PC-3 (cell line): ENCODE measurements at regions not wholly inside any gene's neighbourhood (a gene's known extent, or its start where the extent isn't known, plus 50 kb on each side); places are given as distances from the start of the nearest gene placed in this dataset.
"Not testable (repeated sequence)": the region's sequence is repeated elsewhere in the genome, so short reads cannot be mapped to it uniquely, and the experiment has no call there.

Source experiments
- ATAC-seq: fragments of 200-7000 bp; cut with Tn5 transposase; 2 replicates; pipeline ENCODE4 v1.9.1; 2020; ENCODE audit warnings: mild to moderate bottlenecking, moderate library complexity
- BruUV-seq: library from RNA; stranded (reverse); fragments of 400-500 nt; replicated peaks from 2 replicates; lab custom pipeline; 2021; lab: Mats Ljungman, UMichigan
- CTCF ChIA-PET: fragments of 300-600 bp; sonication (Branson Sonifier 250); formaldehyde crosslinking; loops from one replicate; lab custom pipeline; 2022; ENCODE audit warnings: antibody characterized with exemption; lab: Charles Lee
- POLR2A ChIA-PET: fragments of 300-600 bp; sonication (Branson Sonifier 250); formaldehyde crosslinking; loops from one replicate; lab custom pipeline; 2022; ENCODE audit warnings: antibody characterized with exemption; ENCODE audit not compliant: unreplicated experiment; lab: Charles Lee
- DNase-seq: peaks from one replicate; pipeline ENCODE4 v3.0.0-alpha.2; 2015
- H2AFZ ChIP-seq: fragments of 300-600 bp; sonication (generic); 2 replicates; pipeline ENCODE4 v1.6.0; 2016; ENCODE audit warnings: antibody characterized with exemption, low read length
- H3F3A ChIP-seq: fragments of 300-600 bp; sonication (generic); one replicate; pipeline ENCODE4 v1.6.0; 2017; ENCODE audit warnings: antibody characterized with exemption, low read length, control low read depth, mild to moderate bottlenecking; ENCODE audit not compliant: unreplicated experiment
- H3K27ac ChIP-seq: fragments of 300-600 bp; sonication (generic); 2 replicates; pipeline ENCODE4 v1.5.1; 2016; ENCODE audit warnings: mild to moderate bottlenecking, low read length
- H3K27me3 ChIP-seq: fragments of 300-600 bp; sonication (generic); 2 replicates; pipeline ENCODE4 v1.6.1; 2016; ENCODE audit warnings: low read length, mixed read lengths
- H3K36me3 ChIP-seq: fragments of 300-600 bp; sonication (generic); 2 replicates; pipeline ENCODE4 v1.6.1; 2016; ENCODE audit warnings: low read depth, mixed run types, low read length, mixed read lengths
- H3K4me1 ChIP-seq: fragments of 300-600 bp; sonication (generic); 2 replicates; pipeline ENCODE4 v1.5.1; 2016; ENCODE audit warnings: low read length; ENCODE audit not compliant: insufficient read depth
- H3K4me2 ChIP-seq: fragments of 300-600 bp; sonication (generic); 2 replicates; pipeline ENCODE4 v1.6.0; 2016; ENCODE audit warnings: low read length
- H3K4me3 ChIP-seq: fragments of 300-600 bp; sonication (generic); 2 replicates; pipeline ENCODE4 v1.5.1; 2016; ENCODE audit warnings: mild to moderate bottlenecking, low read length, mixed read lengths
- H3K79me2 ChIP-seq: fragments of 300-600 bp; sonication (generic); 2 replicates; pipeline ENCODE4 v1.6.1; 2017; ENCODE audit warnings: low read length, mixed read lengths
- H3K9ac ChIP-seq: fragments of 300-600 bp; sonication (generic); 2 replicates; pipeline ENCODE4 v1.6.0; 2016; ENCODE audit warnings: mild to moderate bottlenecking, low read length
- H3K9me2 ChIP-seq: fragments of 300-600 bp; sonication (generic); replicated peaks from 2 replicates; pipeline ENCODE4 v1.6.1; 2016; ENCODE audit warnings: mixed run types, low read length, mixed read lengths
- H3K9me3 ChIP-seq: fragments of 300-600 bp; sonication (generic); 2 replicates; pipeline ENCODE4 v1.6.1; 2016; ENCODE audit warnings: low read length, mixed read lengths
- H4K20me1 ChIP-seq: fragments of 300-600 bp; sonication (generic); 2 replicates; pipeline ENCODE4 v1.6.1; 2016; ENCODE audit warnings: low read length, mixed read lengths
- EZH2 ChIP-seq: fragments of 300-600 bp; sonication (generic); IDR thresholded peaks from one replicate; pipeline ENCODE4 v1.6.1; 2017; ENCODE audit warnings: antibody characterized with exemption, mild to moderate bottlenecking, low read length; ENCODE audit not compliant: unreplicated experiment
- EZH2phosphoT487 ChIP-seq: fragments of 300-600 bp; sonication (generic); IDR thresholded peaks from 2 replicates; pipeline ENCODE4 v1.6.1; 2018; ENCODE audit warnings: mild to moderate bottlenecking, antibody characterized with exemption, low read length, borderline replicate concordance
- intact Hi-C: fragments of 100-400 bp; cut with micrococcal nuclease; formaldehyde crosslinking; loops from 2 replicates; pipeline ENCODE4 v1.9.0; 2023
- TF ChIP-seq, protein P1 (sequence below): fragments of 300-600 bp; sonication (generic); conservative IDR thresholded peaks from 2 replicates; pipeline ENCODE4 v1.5.1; 2017; ENCODE audit warnings: antibody characterized with exemption, low read depth, mild to moderate bottlenecking, low read length

DNA sequence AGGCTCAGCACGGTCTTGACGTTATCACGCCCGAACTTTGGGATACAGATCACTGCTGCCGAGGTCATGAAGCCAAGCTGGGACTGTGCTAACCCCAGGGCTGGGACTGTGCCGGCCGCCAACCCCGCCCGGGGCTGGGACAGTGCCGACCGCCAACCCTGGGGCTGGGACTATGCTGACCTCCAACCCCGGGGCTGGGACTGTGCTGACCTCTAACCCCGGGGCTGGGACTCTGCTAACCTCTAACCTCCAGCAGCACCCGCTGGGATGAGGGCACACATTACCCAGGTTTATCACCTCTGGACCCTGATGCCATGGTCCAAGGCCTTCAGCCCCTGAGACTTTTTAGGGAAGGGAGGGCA is 129.7 kb downstream of the IGLL1 start:
- ChIA-PET POLR2A (no interaction called here), CTCF (no interaction called here)
- intact Hi-C loops, result no loop called here
- no peak overlapping the region for H3K27ac ChIP-seq
- H3K27me3 ChIP-seq, result no peaks in the 10 kb centered on the region
- H3K79me2 ChIP-seq, result no peaks in the 10 kb centered on the region
- H3K4me2 ChIP-seq, result no peak overlapping the region
- H3K36me3 ChIP-seq, result no peaks in the 10 kb centered on the region
- H3F3A ChIP-seq, result no peaks in the 10 kb centered on the region
- H3K9ac ChIP-seq, result no peak overlapping the region
- TF ChIP-seq EZH2, result no peak
- TF ChIP-seq, protein P1, sequence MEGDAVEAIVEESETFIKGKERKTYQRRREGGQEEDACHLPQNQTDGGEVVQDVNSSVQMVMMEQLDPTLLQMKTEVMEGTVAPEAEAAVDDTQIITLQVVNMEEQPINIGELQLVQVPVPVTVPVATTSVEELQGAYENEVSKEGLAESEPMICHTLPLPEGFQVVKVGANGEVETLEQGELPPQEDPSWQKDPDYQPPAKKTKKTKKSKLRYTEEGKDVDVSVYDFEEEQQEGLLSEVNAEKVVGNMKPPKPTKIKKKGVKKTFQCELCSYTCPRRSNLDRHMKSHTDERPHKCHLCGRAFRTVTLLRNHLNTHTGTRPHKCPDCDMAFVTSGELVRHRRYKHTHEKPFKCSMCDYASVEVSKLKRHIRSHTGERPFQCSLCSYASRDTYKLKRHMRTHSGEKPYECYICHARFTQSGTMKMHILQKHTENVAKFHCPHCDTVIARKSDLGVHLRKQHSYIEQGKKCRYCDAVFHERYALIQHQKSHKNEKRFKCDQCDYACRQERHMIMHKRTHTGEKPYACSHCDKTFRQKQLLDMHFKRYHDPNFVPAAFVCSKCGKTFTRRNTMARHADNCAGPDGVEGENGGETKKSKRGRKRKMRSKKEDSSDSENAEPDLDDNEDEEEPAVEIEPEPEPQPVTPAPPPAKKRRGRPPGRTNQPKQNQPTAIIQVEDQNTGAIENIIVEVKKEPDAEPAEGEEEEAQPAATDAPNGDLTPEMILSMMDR, result no peak
- TF ChIP-seq EZH2phosphoT487, result no peak
- no peaks in the 10 kb centered on the region for H3K4me1 ChIP-seq
- ATAC-seq (no peak), DNase-seq (no peak)
- H4K20me1 ChIP-seq, result no peaks in the 10 kb centered on the region
- H2AFZ ChIP-seq, result no peak overlapping the region
- no peak overlapping the region for H3K4me3 ChIP-seq
- BruUV-seq, result no TSS peak
- no peaks in the 10 kb centered on the region for H3K9me2 ChIP-seq
- no peaks in the 10 kb centered on the region for H3K9me3 ChIP-seq

DNA sequence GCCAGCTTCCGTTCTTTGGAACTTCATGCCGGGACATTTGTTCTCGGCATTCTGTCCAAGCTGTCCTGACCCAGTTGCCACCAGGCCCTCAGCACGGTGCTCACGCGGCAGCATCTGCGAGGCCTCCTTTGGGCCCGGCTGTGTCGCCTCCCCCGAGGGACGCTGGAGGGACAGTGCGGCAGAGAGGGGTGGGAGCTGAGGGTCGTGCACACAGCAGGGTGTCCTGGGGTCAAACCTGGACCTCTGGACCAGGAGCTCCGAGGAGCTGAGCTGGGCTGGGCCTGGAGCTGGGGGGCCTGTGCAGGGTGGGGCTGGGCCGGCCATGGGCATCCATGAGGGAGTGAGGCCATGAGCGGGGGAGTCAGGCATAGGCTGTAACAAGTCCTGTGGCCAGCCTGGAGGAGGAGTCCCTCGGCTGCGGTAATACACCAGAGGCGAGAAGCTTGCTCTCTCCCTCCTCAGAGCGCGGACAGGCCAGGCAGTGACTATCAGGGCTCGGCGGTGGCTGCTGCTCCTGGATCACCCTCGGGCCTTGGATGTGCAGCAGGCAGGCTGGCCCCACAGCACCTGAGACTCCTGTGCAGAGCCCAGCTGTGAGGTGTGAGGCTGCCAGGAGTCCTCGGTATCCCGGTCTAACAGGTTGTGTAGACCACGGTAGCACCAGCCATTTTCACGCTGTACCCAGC is 130.2 kb downstream of the IGLL1 start:
- H4K20me1 ChIP-seq, H3K79me2 ChIP-seq, CTCF ChIA-PET, H3K27ac ChIP-seq, intact Hi-C loops, H3K4me2 ChIP-seq, H3K36me3 ChIP-seq, POLR2A ChIA-PET, H3K9me2 ChIP-seq, H3F3A ChIP-seq, H3K4me1 ChIP-seq, DNase-seq, H3K4me3 ChIP-seq, H3K9ac ChIP-seq, H3K9me3 ChIP-seq, H2AFZ ChIP-seq, BruUV-seq, ATAC-seq, H3K27me3 ChIP-seq: not testable (repeated sequence)

DNA sequence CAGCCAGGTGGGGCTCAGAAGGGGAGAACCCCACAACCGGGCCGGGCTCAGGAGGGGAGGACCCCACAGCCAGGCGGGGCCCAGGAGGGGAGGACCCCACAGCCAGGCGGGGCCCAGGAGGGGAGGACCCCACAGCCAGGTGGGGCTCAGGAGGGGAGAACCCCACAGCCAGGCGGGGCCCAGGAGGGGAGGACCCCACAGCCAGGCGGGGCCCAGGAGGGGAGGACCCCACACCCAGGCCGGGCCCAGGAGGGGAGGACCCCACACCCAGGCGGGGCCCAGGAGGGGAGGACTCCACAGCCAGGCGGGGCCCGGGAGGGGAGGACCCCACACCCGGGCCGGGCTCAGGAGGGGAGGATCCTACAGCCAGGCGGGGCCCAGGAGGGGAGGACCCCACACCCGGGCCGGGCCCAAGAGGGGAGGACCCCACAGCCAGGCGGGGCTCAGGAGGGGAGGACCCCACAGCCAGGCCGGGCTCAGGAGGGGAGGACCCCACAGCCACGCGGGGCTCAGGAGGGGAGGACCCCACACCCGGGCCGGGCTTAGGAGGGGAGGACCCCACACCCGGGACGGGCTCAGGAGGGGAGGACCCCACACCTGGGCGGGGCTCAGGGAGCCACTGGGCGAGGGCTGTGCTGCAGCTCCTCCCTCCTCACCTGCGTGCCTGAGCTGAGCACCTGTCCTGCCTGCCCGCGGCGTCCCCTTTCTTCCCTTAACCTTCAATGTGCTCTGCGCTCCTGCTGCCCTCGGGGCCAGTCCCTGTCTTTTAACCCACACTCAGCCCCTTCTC is 131.4 kb downstream of the IGLL1 start:
- BruUV-seq, POLR2A ChIA-PET, H3K4me3 ChIP-seq, H4K20me1 ChIP-seq, H3K9me2 ChIP-seq, H3K27me3 ChIP-seq, H3K4me2 ChIP-seq, H3K79me2 ChIP-seq, H3F3A ChIP-seq, H3K9ac ChIP-seq, H3K9me3 ChIP-seq, intact Hi-C loops, H3K4me1 ChIP-seq, H3K36me3 ChIP-seq, CTCF ChIA-PET, DNase-seq, H3K27ac ChIP-seq, ATAC-seq, H2AFZ ChIP-seq: not testable (repeated sequence)
